ENCODE measurements at regions not wholly inside any gene's neighbourhood (a gene's known extent, or its start where the extent isn't known, plus 50 kb on each side); places are given as distances from the start of the nearest gene placed in this dataset.

DNA sequence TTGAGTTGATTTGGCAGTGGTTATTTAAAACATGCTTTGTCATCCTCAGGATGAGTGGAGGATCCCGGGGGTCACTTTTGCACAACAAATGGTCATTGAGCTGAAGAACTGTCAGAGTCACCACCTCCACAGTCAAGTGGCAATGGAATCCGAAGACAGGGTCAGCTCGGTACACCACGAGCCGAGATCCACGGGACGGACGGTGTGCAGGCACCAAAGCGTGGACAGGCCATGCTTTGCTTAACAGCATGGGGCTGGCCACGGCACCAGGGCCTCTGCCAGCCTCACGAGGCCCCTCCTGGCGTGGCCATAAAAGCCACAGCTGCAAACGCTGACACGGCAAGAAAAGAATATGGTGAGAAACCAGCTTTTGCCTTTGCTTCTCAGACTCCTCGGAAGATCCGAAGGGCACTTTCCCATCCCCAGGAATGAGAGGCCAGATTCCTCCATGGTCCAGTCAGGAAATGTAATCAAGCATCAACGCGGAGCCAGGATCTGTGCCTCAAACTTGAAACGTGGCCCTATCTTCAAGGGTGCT is 152.2 kb upstream of the DIO3 start:
- no peak overlapping the region for H3K4me3 ChIP-seq (ENCODE audit: low read depth, low read length)
- in situ Hi-C loops (cut with HindIII; ENCODE audit: low pct_ligation_motif_present, low sequenced_read_pairs) = no loop called here
- no peaks in the 10 kb centered on the region for H3K36me3 ChIP-seq (replicated peaks)
- no peaks in the 10 kb centered on the region for H3K27me3 ChIP-seq (replicated peaks)
- no peak for DNase-seq
- TF ChIP-seq, protein P1, sequence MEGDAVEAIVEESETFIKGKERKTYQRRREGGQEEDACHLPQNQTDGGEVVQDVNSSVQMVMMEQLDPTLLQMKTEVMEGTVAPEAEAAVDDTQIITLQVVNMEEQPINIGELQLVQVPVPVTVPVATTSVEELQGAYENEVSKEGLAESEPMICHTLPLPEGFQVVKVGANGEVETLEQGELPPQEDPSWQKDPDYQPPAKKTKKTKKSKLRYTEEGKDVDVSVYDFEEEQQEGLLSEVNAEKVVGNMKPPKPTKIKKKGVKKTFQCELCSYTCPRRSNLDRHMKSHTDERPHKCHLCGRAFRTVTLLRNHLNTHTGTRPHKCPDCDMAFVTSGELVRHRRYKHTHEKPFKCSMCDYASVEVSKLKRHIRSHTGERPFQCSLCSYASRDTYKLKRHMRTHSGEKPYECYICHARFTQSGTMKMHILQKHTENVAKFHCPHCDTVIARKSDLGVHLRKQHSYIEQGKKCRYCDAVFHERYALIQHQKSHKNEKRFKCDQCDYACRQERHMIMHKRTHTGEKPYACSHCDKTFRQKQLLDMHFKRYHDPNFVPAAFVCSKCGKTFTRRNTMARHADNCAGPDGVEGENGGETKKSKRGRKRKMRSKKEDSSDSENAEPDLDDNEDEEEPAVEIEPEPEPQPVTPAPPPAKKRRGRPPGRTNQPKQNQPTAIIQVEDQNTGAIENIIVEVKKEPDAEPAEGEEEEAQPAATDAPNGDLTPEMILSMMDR (IDR thresholded peaks at IDR 0.05; ENCODE audit: low read depth, low read length, missing control alignments) = no peak
- H3K27ac ChIP-seq = no peak overlapping the region

DNA sequence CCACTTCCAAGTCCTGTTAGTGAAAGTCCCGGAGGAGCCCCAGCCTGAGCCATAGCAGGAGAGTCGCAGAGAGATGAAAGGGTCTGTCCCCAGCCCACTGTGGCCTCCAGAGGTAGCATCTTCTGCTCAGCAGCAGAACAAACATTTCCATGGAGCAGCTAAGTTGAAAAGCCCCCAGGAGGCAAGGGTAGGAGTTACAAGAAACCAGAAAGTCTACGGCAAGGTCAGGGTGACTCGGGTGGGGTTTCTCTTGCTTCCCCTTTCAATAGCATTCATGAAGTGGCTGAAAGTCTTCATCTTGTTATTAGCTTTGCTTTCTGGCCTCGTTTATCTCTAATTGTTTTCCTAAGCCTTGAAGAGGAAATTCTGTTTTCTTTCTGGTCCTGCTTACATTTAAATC is 151.2 kb upstream of the DIO3 start:
- Histone ChIP-seq H3K27ac (no peak overlapping the region), H3K36me3 (replicated peaks) (no peaks in the 10 kb centered on the region)
- in situ Hi-C loops (cut with HindIII; ENCODE audit: low pct_ligation_motif_present, low sequenced_read_pairs) = no loop called here

DNA sequence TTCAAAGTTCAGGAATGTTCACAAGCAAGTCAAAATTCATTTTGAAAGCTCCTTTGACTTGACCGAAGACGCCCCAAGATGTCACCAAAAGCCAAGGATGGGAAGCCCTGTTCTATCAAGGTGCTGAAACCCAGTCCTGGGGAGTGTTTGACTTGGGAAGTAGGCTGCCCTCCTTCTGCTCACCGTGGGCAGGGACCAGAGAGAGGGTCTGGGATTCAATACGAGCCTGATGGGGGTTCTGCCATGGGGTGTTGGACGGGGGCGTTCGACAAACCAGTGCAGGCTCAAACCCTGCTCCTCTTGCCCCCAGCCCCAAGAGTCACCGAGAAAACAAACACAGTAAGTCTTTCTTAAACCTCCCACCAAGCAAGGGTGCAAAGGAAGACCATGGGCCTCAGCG is 150.1 kb upstream of the DIO3 start:
- in situ Hi-C loops (cut with HindIII; ENCODE audit: low pct_ligation_motif_present, low sequenced_read_pairs) = no loop called here
- Histone ChIP-seq H3K27ac (no peak overlapping the region), H3K36me3 (replicated peaks) (no peaks in the 10 kb centered on the region), H3K4me3 (ENCODE audit: low read depth, low read length) (no peak overlapping the region), H3K27me3 (replicated peaks) (no peaks in the 10 kb centered on the region)
- TF ChIP-seq, protein P1 (IDR thresholded peaks at IDR 0.05; ENCODE audit: low read depth, low read length, missing control alignments) = no peak
- no peak for DNase-seq

More for the DNA sequence above, 151.2 kb upstream of the DIO3 start:
- no peaks in the 10 kb centered on the region for H3K27me3 ChIP-seq (replicated peaks)
- H3K4me3 ChIP-seq (ENCODE audit: low read depth, low read length) = no peak overlapping the region
- no peak for DNase-seq
- TF ChIP-seq, protein P1 (IDR thresholded peaks at IDR 0.05; ENCODE audit: low read depth, low read length, missing control alignments) = no peak

DNA sequence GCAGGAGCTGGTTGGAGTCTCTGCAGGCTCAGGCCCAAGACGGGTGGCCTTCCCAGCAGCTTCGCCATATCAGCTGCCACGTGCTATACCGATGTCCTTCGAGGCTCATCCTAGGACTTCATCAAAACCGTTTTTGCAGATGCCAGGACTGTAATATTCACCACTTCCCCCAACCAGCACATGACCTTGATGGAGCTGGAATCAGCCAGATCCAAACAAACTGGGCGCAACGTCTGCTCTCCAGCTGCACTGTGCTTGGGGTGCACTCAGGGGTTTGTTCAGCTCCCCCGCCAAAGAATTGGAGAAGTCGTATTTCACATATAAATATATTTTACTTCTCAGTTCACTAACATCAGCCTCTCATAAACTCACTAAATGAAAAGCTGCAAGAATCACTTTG is 149.5 kb upstream of the DIO3 start:
- Histone ChIP-seq H3K4me3 (ENCODE audit: low read depth, low read length) (no peak overlapping the region), H3K27me3 (replicated peaks) (no peaks in the 10 kb centered on the region), H3K36me3 (replicated peaks) (no peaks in the 10 kb centered on the region), H3K27ac (no peak overlapping the region)
- in situ Hi-C loops (cut with HindIII; ENCODE audit: low pct_ligation_motif_present, low sequenced_read_pairs) = no loop called here
- TF ChIP-seq, protein P1 (IDR thresholded peaks at IDR 0.05; ENCODE audit: low read depth, low read length, missing control alignments) = no peak
- DNase-seq = no peak

DNA sequence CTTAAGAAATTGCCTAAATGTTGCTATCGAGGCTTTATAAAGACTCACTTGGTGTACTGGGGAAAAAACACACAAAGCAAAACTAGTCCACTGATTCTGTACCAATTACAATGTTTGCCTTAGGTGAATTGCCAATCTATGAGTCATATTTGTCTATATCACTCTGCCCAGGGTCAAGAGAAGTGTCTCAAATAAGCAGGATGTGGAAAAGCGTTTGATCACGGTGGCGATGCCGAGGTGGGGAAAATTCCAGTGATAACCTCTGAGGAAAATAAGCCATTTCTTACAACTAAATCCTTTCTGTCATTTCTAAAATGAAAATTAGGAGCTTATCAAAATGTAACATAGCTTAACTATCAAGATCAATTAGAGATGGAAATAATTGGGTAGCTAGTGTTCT is 148.6 kb upstream of the DIO3 start:
- H3K36me3 ChIP-seq (replicated peaks) = no peaks in the 10 kb centered on the region
- in situ Hi-C loops (cut with HindIII; ENCODE audit: low pct_ligation_motif_present, low sequenced_read_pairs) = no loop called here
- TF ChIP-seq, protein P1 (IDR thresholded peaks at IDR 0.05; ENCODE audit: low read depth, low read length, missing control alignments) = no peak
- DNase-seq = no peak
- no peak overlapping the region for H3K27ac ChIP-seq
- H3K27me3 ChIP-seq (replicated peaks) = no peaks in the 10 kb centered on the region
- H3K4me3 ChIP-seq (ENCODE audit: low read depth, low read length) = no peak overlapping the region

DNA sequence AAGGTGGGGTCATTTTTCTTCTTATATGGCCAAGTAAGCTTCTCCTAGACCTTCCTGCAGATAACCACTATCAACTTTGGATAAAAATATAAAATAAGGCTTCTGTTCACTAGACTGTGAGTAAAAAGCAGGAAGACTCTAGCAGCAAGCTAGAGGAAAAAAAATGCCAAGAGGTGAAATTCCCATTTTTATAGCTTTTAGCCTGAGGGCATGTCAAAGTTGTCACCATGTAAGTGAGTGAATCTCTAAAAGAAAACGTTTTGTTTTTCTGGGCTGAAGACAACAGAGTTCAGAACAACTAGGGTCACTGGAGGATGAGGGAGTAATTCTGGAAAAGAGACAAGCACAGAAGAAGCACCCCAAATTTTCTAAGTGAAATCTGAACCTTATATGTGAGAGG is 143.9 kb upstream of the DIO3 start:
- DNase-seq = no peak
- TF ChIP-seq, protein P1 (IDR thresholded peaks at IDR 0.05; ENCODE audit: low read depth, low read length, missing control alignments) = no peak
- in situ Hi-C loops (cut with HindIII; ENCODE audit: low pct_ligation_motif_present, low sequenced_read_pairs) = no loop called here
- Histone ChIP-seq H3K36me3 (replicated peaks) (no peaks in the 10 kb centered on the region), H3K4me3 (ENCODE audit: low read depth, low read length) (no peak overlapping the region), H3K27me3 (replicated peaks) (no peaks in the 10 kb centered on the region), H3K27ac (no peak overlapping the region)

Measured in brain microvascular endothelial cell (primary cell).